Fibroblast of lung (primary cell): ENCODE measurements at regions not wholly inside any gene's neighbourhood (a gene's known extent, or its start where the extent isn't known, plus 50 kb on each side); places are given as distances from the start of the nearest gene placed in this dataset.

Experiments
- DNase-seq, 2 donors: peaks; one replicate each; pipeline versions ENCODE4 v3.0.0 to v3.0.0-alpha.2; 2010; ENCODE audit warnings: low read depth in 2 of 2
- H2AFZ ChIP-seq: 2 replicates; pipeline ENCODE4 v1.5.1; 2012; ENCODE audit warnings: low read length, control low read depth, inconsistent platforms
- H3K27ac ChIP-seq: 2 replicates; pipeline ENCODE4 v1.5.1; 2011; ENCODE audit warnings: low read length, control low read depth; ENCODE audit not compliant: insufficient read depth
- H3K27me3 ChIP-seq: 2 replicates; pipeline ENCODE4 v1.5.1; 2011; ENCODE audit warnings: mild to moderate bottlenecking, low read length; ENCODE audit not compliant: control insufficient read depth, insufficient read depth
- H3K36me3 ChIP-seq: 2 replicates; pipeline ENCODE4 v1.5.1; 2011; ENCODE audit warnings: low read length; ENCODE audit not compliant: control insufficient read depth, insufficient read depth
- H3K4me1 ChIP-seq: 2 replicates; pipeline ENCODE4 v1.5.1; 2011; ENCODE audit warnings: low read length; ENCODE audit not compliant: control insufficient read depth, insufficient read depth; ENCODE audit errors: extremely low read depth
- H3K4me2 ChIP-seq: 2 replicates; pipeline ENCODE4 v1.5.1; 2011; ENCODE audit warnings: low read length, control low read depth; ENCODE audit not compliant: insufficient read depth; ENCODE audit errors: extremely low read depth
- H3K4me3 ChIP-seq, 4 experiments: fragments of 200-600 bp in 1 of 4; sonication (generic) in 1 of 4; replicated peaks in 1 of 4; 2 replicates each; pipeline ENCODE4 v1.5.1; 2011 to 2016; ENCODE audit warnings: low read length in 4 of 4, low read depth in 3 of 4, mild to moderate bottlenecking in 3 of 4, control low read depth in 2 of 4, inconsistent platforms in 1 of 4, mixed read lengths in 1 of 4; ENCODE audit not compliant: insufficient read depth in 1 of 4; ENCODE audit errors: control extremely low read depth in 1 of 4
- H3K79me2 ChIP-seq: 2 replicates; pipeline ENCODE4 v1.5.1; 2012; ENCODE audit warnings: mild to moderate bottlenecking, low read length, inconsistent platforms; ENCODE audit not compliant: control insufficient read depth, insufficient read depth
- H3K9ac ChIP-seq: 2 replicates; pipeline ENCODE4 v1.5.1; 2011; ENCODE audit warnings: mild to moderate bottlenecking, low read length, control low read depth; ENCODE audit not compliant: insufficient read depth
- H3K9me3 ChIP-seq: 2 replicates; pipeline ENCODE4 v1.5.1; 2012; ENCODE audit warnings: low read depth, low read length; ENCODE audit not compliant: control insufficient read depth, insufficient read depth
- H4K20me1 ChIP-seq: 2 replicates; pipeline ENCODE4 v1.5.1; 2011; ENCODE audit warnings: low read length; ENCODE audit not compliant: control insufficient read depth, insufficient read depth; ENCODE audit errors: extremely low read depth
- CTCF ChIP-seq, 2 donors: IDR thresholded peaks in 1 of 2; conservative IDR thresholded peaks in 1 of 2; 1 replicate in 1 of 2; 2 replicates in 1 of 2; pipeline ENCODE4 v1.5.1; 2011 to 2012; ENCODE audit warnings: low read length in 2 of 2, control low read depth in 1 of 2, inconsistent platforms in 1 of 2, low read depth in 1 of 2, mild to moderate bottlenecking in 1 of 2
- EZH2 ChIP-seq: IDR thresholded peaks from 2 replicates; pipeline ENCODE4 v1.5.1; 2012; ENCODE audit warnings: low read length, control low read depth, mild to moderate bottlenecking; ENCODE audit errors: missing control alignments

GRCh38 chr3:176193032-176193730 lies 1004.1 kb downstream of the TBL1XR1 start:
- H3K4me2 ChIP-seq = no peak overlapping the region
- H3K9ac ChIP-seq = no peak overlapping the region
- H3K79me2 ChIP-seq = no peaks in the 10 kb centered on the region
- no peak overlapping the region for H3K27ac ChIP-seq
- no peak overlapping the region for H3K4me3 ChIP-seq
- H3K9me3 ChIP-seq = no peaks in the 10 kb centered on the region
- no peak overlapping the region for H2AFZ ChIP-seq
- H3K4me1 ChIP-seq = no peaks in the 10 kb centered on the region
- peak in 1 of 2 donors; percentile 56 for DNase-seq
- H3K36me3 ChIP-seq = no peaks in the 10 kb centered on the region
- H3K27me3 ChIP-seq = no peaks in the 10 kb centered on the region
- no peaks in the 10 kb centered on the region for H4K20me1 ChIP-seq
- TF ChIP-seq EZH2 (no peak), CTCF (conservative IDR thresholded peaks at IDR 0.05 in 1 of 2, IDR thresholded peaks at IDR 0.05 in 1 of 2; ENCODE audit: low read depth in 1 of 2, low read length in 2 of 2) (no peak)

DNA sequence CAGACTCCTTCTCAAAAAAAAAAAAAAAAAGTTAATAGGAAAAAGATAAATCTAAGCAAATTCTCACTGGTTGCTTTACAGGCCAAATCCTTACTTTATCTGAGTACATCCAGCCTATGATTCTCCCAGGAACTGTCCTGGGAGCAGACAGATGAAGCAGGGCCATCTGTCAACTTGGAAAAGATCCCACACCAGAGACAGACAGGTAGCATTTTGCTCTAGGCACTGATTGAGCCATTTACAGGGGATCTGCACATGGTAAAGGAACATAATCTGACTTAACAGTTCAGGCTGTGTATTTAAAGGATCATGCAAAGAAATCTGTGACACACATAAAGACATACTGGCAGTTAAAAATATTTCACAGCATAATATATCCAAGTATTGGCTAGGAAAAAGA lies 1006.5 kb downstream of the TBL1XR1 start:
- no peaks in the 10 kb centered on the region for H3K27me3 ChIP-seq
- no peak overlapping the region for H3K4me2 ChIP-seq
- H3K4me1 ChIP-seq = no peaks in the 10 kb centered on the region
- no peak overlapping the region for H3K9ac ChIP-seq
- no peaks in the 10 kb centered on the region for H3K9me3 ChIP-seq
- no peak overlapping the region for H2AFZ ChIP-seq
- TF ChIP-seq EZH2 (no peak), CTCF (conservative IDR thresholded peaks at IDR 0.05 in 1 of 2, IDR thresholded peaks at IDR 0.05 in 1 of 2; ENCODE audit: low read depth in 1 of 2, low read length in 2 of 2) (no peak)
- H4K20me1 ChIP-seq = no peaks in the 10 kb centered on the region
- no peak overlapping the region for H3K27ac ChIP-seq
- no peak overlapping the region for H3K4me3 ChIP-seq
- no peaks in the 10 kb centered on the region for H3K36me3 ChIP-seq
- no peak for DNase-seq
- H3K79me2 ChIP-seq = no peaks in the 10 kb centered on the region

DNA sequence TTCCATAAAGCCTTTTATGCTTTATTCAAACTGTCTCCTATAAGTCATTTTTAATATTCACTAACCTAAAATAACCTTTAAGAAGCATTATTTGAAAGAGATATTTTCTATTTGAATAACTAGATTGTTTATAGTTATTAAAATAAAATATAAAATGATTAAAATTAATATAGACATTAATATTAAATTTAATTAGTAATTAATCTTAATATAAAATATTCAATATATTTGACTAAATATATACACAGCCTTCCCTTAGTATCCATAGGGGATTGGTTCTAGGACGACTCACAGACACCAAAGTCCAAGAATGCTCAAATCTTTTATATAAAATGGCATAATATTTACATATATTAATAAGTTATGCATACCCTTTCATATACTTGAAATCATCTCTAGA lies 1014.1 kb downstream of the TBL1XR1 start:
- no peaks in the 10 kb centered on the region for H3K36me3 ChIP-seq
- H2AFZ ChIP-seq = no peak overlapping the region
- no peaks in the 10 kb centered on the region for H3K4me1 ChIP-seq
- no peaks in the 10 kb centered on the region for H3K79me2 ChIP-seq
- H3K4me2 ChIP-seq = no peak overlapping the region
- no peak overlapping the region for H3K27ac ChIP-seq
- no peaks in the 10 kb centered on the region for H3K27me3 ChIP-seq
- no peaks in the 10 kb centered on the region for H3K9me3 ChIP-seq
- H3K9ac ChIP-seq = no peak overlapping the region
- H4K20me1 ChIP-seq = no peaks in the 10 kb centered on the region
- no peak for DNase-seq
- TF ChIP-seq CTCF (conservative IDR thresholded peaks at IDR 0.05 in 1 of 2, IDR thresholded peaks at IDR 0.05 in 1 of 2; ENCODE audit: low read depth in 1 of 2, low read length in 2 of 2) (no peak), EZH2 (no peak)
- H3K4me3 ChIP-seq = no peak overlapping the region
